ENCODE measurements at regions not wholly inside any gene's neighbourhood (a gene's known extent, or its start where the extent isn't known, plus 50 kb on each side); places are given as distances from the start of the nearest gene placed in this dataset.

- DNase-seq (ENCODE audit: low spot score), result no peak
These were observed 65.7 kb downstream of the TMEM18 start for GRCh38 chr2:611519-611918.

- DNase-seq (ENCODE audit: low spot score), result no peak
These were observed 66.7 kb downstream of the TMEM18 start for GRCh38 chr2:610491-610890.

- no peak for DNase-seq (ENCODE audit: low spot score)
These were observed 67.3 kb downstream of the TMEM18 start for GRCh38 chr2:609881-610280.

- DNase-seq (ENCODE audit: low spot score), result no peak
These were observed 67.8 kb downstream of the TMEM18 start for GRCh38 chr2:609449-609848.

GRCh38 chr2:608711-609110 lies 68.5 kb downstream of the TMEM18 start:
- no peak for DNase-seq (ENCODE audit: low spot score)

GRCh38 chr2:608297-608696 lies 68.9 kb downstream of the TMEM18 start:
- DNase-seq (ENCODE audit: low spot score), result no peak

GRCh38 chr2:607709-608108 lies 69.5 kb downstream of the TMEM18 start:
- DNase-seq (ENCODE audit: low spot score), result no peak

GRCh38 chr2:607172-607571 lies 70.0 kb downstream of the TMEM18 start:
- DNase-seq (ENCODE audit: low spot score), result no peak

- no peak for DNase-seq (ENCODE audit: low spot score)
These were observed 71.3 kb downstream of the TMEM18 start for GRCh38 chr2:605674-606608.

- no peak for DNase-seq (ENCODE audit: low spot score)
These were observed 72.2 kb downstream of the TMEM18 start for GRCh38 chr2:604854-605524.

- DNase-seq (ENCODE audit: low spot score), result no peak
These were observed 72.8 kb downstream of the TMEM18 start for GRCh38 chr2:604385-604784.

GRCh38 chr2:603869-604268 lies 73.3 kb downstream of the TMEM18 start:
- peak; percentile 78 for DNase-seq (ENCODE audit: low spot score)

- DNase-seq (ENCODE audit: low spot score), result no peak
These were observed 73.8 kb downstream of the TMEM18 start for GRCh38 chr2:603427-603826.

- no peak for DNase-seq (ENCODE audit: low spot score)
These were observed 74.4 kb downstream of the TMEM18 start for GRCh38 chr2:602571-603359.

GRCh38 chr2:601806-602455 lies 75.3 kb downstream of the TMEM18 start:
- DNase-seq (ENCODE audit: low spot score), result no peak

- no peak for DNase-seq (ENCODE audit: low spot score)
These were observed 75.9 kb downstream of the TMEM18 start for GRCh38 chr2:601387-601698.

- no peak for DNase-seq (ENCODE audit: low spot score)
These were observed 76.4 kb downstream of the TMEM18 start for GRCh38 chr2:600542-601386.

GRCh38 chr2:599601-600000 lies 77.6 kb downstream of the TMEM18 start:
- no peak for DNase-seq (ENCODE audit: low spot score)

GRCh38 chr2:598058-598802 lies 79.0 kb downstream of the TMEM18 start:
- DNase-seq (ENCODE audit: low spot score), result peak; percentile 34

GRCh38 chr2:595831-596592 lies 81.2 kb downstream of the TMEM18 start:
- peak; percentile 75 for DNase-seq (ENCODE audit: low spot score)
